ENCODE measurements at regions not wholly inside any gene's neighbourhood (a gene's known extent, or its start where the extent isn't known, plus 50 kb on each side); places are given as distances from the start of the nearest gene placed in this dataset.

DNA sequence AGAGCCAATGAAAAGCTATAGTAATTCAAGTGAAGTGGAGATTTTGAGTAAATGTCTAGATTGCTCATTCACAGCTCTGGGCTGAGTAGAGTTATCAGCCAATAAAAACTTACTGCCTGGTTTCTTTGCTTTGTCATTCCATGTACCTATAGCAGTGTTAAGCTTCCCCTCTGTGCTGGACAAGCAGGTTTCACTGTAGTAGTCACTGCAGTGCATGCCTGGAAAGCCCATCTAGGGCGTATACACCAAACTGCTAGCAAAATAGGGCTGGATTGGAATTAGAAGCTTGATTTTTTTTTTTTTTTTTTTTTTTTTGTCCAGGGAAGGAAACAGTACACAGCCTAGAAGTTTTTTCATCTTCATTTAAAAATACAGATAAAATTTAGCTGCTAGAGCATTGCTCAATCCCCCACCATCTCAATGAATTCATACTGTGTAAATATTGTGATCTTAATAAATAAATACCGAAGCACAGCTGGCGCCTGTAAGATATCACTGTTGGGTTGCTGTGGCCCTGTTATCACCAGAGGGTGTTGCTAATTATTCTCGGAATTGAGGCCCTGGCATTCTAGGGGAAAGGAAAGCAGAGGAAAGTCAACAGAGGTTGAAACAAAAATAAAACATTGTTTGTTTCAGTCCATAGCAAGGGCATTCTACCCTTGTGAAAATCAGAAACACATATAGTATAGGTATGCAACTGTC lies 968.5 kb upstream of the GJE1 start:
- TF ChIP-seq, protein P1, sequence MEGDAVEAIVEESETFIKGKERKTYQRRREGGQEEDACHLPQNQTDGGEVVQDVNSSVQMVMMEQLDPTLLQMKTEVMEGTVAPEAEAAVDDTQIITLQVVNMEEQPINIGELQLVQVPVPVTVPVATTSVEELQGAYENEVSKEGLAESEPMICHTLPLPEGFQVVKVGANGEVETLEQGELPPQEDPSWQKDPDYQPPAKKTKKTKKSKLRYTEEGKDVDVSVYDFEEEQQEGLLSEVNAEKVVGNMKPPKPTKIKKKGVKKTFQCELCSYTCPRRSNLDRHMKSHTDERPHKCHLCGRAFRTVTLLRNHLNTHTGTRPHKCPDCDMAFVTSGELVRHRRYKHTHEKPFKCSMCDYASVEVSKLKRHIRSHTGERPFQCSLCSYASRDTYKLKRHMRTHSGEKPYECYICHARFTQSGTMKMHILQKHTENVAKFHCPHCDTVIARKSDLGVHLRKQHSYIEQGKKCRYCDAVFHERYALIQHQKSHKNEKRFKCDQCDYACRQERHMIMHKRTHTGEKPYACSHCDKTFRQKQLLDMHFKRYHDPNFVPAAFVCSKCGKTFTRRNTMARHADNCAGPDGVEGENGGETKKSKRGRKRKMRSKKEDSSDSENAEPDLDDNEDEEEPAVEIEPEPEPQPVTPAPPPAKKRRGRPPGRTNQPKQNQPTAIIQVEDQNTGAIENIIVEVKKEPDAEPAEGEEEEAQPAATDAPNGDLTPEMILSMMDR (IDR thresholded peaks at IDR 0.05) = no peak
- no peak for TF ChIP-seq POLR2A (IDR thresholded peaks at IDR 0.05)

All from Peyer's patch (tissue), 4 donors.